GM21381 (cell line): ENCODE measurements at regions not wholly inside any gene's neighbourhood (a gene's known extent, or its start where the extent isn't known, plus 50 kb on each side); places are given as distances from the start of the nearest gene placed in this dataset.
A peak's percentile ranks its signal among the peaks of the same experiment; 100 is the strongest.
"Not testable (repeated sequence)": the region's sequence is repeated elsewhere in the genome, so short reads cannot be mapped to it uniquely, and the experiment has no call there.

Source experiments
- ATAC-seq: cut with Tn5 transposase; IDR thresholded peaks from one replicate; pipeline ENCODE4 v1.9.1; 2021; ENCODE audit warnings: mild to moderate bottlenecking, moderate library complexity; ENCODE audit not compliant: unreplicated experiment

DNA sequence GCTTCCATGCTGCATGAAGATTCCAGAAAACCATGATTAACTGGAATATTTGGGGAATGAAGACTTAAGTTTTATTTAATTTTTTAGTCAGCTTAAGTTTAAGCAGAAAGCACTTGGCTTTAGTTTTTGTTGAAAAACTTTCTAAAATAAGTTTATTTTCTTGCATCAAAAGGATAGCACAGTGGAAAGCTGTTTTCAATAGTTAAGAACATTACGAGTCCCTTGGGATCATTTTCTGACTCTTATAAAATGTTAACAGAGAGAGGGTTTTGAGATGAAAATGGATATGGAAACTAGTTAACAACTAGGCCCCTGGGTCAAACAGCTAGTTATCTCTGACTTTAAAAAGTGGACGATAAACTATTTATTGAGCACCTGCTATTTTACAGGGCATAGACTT is 181.9 kb upstream of the SLC38A2 start:
- no peak for ATAC-seq

- ATAC-seq: no peak
Observed at GRCh38 chr12:46553911-46554310, 181.3 kb upstream of the SLC38A2 start.

DNA sequence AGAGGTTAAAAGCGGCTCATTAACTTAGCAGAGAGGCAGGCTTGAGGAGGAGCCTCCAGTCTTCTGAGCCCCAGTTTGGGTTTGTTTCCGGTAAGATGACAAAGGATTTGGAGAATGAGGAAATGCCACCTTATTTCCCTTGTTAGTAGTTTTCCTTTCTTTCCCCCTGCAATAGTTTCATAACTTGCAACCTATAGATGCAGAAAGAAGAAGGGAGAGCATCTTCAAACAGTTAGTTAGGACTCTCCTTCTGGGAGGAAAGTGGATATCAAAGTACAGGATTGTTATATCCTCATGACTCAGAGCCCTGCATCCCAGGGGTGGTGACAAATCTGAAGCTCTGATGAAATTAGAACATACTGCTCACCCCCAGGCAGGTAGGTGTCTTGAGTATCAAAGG is 180.7 kb upstream of the SLC38A2 start:
- no peak for ATAC-seq

GRCh38 chr12:46550266-46550879 is 177.8 kb upstream of the SLC38A2 start:
- no peak for ATAC-seq

- no peak for ATAC-seq
Observed at GRCh38 chr12:46549527-46550265, 177.1 kb upstream of the SLC38A2 start.

DNA sequence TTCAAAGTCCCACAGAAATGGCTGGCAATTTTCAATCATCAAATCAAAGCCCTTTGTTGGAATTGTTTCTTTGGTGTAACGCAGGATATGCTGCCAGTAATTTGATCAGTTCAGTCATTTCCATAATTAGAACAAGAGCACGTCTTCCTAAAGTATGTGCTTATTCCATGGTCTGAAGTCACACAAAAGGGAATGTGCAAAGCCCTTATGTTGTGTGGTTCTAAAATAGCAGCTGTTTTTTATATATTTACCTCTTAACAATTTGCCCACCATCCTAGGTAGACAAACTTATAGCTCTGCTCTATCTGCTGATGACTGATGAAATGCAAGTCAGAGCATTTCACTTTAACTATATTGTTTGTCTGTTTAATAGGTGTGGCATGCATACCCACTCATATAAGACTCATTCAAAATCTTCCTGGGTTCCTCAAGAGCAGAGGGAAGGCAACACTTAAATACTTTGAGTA is 176.1 kb upstream of the SLC38A2 start:
- ATAC-seq: no peak

DNA sequence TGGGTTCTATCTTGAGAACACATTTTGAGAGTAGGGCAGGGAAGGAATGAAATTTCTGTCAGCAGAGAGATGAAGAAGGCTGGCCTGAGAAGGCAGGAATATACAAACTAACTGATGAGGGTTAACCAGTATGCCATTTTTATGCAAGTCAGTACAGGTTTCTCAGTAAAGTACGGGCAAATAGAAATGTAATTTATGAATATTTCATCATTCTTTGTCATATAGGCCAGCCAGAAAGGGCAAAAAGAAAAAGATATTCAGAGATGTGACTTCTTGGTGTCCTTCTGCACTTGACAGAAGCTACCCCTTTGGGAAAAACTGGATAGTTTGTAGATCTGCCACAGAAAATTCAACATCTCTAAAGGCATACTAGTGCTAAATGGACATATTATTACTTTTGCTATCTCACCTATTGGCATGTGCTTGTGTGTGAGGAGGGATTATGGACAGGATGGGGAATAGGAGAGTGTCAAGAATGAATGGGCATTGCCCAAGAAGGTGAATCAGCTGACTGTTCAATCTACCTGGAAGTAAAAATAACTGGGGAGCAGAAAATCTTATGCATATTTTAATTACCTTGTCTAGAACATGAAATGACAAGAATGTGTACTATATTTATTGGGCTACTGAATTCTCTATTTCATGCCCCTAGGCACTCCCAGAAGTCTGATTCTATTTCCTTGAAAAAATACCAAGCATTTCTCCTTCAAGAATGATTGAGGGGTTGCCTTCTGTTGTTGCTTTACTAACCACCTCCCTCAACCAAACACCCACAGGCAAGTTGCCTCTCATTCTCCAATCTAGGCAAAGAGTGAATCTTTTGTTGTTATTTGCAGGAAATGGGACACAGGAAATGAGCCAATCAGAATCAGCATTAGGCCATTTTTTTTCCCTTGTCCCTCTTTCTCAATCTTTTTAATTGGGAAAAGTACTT is 175.1 kb upstream of the SLC38A2 start:
- ATAC-seq: no peak

- peak; percentile 95 for ATAC-seq
Observed at GRCh38 chr12:46546634-46547273, 174.2 kb upstream of the SLC38A2 start.

DNA sequence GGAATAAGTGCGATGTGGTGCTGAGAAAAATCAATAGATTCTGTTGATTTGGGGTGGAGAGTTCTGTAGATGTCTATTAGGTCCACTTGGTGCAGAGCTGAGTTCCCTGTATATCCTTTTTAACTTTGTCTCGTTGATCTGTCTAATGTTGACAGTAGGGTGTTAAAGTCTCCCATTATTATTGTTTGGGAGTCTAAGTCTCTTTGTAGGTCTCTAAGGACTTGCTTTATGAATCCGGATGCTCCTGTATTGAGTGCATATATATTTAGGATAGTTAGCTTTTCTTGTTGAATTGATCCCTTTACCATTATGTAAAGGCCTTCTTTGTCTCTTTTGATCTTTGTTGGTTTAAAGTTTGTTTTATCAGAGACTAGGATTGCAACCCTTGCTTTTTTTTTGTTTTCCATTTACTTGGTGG is 170.8 kb upstream of the SLC38A2 start:
- not testable (repeated sequence) for ATAC-seq

GRCh38 chr12:46538976-46539375 is 166.4 kb upstream of the SLC38A2 start:
- no peak for ATAC-seq

GRCh38 chr12:46537387-46537955 is 164.9 kb upstream of the SLC38A2 start:
- ATAC-seq: no peak

DNA sequence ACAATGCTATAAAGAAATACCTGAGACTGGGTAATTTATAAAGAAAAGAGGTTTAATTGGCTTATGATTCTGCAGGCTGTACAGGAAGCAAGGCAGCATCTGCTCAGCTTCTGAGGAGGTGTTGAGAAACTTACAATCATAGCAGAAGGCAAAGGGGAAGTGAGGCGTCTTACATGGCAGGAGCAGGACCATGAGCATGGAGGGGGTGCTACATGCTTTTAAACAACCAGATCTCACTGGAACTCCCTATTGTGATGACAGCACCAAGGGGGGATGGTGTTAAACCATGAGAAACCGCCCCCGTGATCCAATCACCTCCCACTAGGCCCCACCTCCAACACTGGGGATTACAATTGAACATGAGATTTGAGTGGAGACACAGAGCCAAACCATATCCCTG is 163.7 kb upstream of the SLC38A2 start:
- ATAC-seq: peak; percentile 60

DNA sequence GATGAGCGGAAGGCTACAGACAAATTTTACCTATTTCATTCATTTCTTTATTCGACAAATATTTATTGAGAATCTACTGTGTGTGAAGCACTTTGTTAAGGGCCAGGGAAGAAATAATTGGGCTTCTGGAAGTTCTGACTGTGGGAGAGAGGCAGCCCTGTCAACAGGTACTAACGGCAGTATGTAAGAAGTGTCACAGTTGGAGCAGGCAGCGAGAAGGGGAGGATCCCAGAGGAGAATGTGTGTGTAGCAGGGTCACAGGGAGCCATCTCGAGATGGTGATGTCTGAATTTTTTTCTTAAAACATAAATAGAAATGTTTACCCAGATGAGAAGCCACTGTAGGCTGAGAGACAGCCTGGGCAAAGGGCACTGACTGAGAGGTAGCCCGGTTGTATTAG is 163.3 kb upstream of the SLC38A2 start:
- peak; percentile 19 for ATAC-seq

GRCh38 chr12:46535376-46535775 is 162.8 kb upstream of the SLC38A2 start:
- no peak for ATAC-seq

- no peak for ATAC-seq
Observed at GRCh38 chr12:46534327-46534840, 161.8 kb upstream of the SLC38A2 start.

GRCh38 chr12:46533723-46534122 is 161.2 kb upstream of the SLC38A2 start:
- ATAC-seq: no peak

DNA sequence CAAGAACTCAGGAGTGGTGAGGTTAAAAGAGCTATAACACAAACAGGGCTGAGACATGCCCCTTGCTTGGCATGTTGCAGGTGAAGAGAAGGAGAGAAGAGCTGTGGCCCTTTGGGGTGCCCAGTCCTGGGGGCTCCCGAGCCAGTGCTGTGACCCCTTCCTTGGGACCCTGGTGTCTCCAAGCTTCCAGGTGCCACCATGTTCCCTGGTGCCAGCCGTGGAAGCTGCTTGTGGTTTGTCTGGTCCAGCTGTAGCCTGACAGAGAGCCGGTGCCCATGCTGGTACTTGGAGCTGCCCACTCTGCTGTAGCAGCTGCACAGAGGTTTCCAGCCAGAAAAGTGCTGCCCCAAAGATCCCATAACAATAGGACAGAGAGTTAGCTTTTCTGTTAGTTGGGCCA is 159.2 kb upstream of the SLC38A2 start:
- ATAC-seq: no peak

GRCh38 chr12:46531059-46531785 is 158.6 kb upstream of the SLC38A2 start:
- ATAC-seq: no peak

DNA sequence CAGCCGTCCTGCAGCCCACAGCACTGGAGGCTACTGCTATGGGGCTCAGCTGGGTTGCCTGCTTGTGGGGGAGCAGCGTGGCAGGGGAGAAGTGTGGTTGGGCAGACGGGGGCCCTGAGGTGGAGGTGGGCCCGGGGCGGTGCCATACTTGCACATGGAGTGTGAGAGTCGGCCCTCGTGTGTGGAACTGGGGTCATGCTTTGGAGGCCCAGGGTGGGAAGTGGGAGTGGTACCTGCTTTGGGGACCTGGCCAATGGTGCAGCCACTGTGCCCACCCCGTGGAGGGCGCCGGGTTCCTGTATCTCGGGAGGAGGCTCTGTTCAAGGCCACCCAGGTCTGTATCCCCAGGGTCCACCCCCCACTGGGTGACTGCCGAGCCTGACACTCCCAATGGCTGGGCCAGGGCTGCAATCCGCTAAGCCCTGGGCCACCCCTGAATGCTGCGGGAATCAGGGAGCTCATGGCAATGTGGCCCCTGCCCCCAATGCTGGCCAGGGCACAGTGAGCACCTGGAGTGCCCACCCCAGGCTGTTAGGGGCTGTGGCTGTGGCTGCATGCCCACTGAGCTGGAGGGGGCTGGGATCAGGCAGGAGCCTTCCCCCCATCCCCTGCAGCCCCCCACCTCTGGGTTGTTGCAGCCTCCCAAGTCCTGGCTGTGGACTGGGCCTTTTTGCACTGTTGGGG is 157.9 kb upstream of the SLC38A2 start:
- ATAC-seq: no peak
